BJ (cell line): ENCODE measurements at regions not wholly inside any gene's neighbourhood (a gene's known extent, or its start where the extent isn't known, plus 50 kb on each side); places are given as distances from the start of the nearest gene placed in this dataset.

ENCODE experiments used
- CTCF ChIA-PET: fragments of 350-600 bp; formaldehyde crosslinking; extraction: SDS; loops from one replicate; lab custom pipeline; 2021; ENCODE audit warnings: antibody characterized with exemption, inconsistent platforms; lab: Yijun Ruan, JAX
- POLR2A ChIA-PET: fragments of 300-600 bp; sonication (Branson Sonifier 250); formaldehyde crosslinking; extraction: SDS; loops from one replicate; lab custom pipeline; 2021; ENCODE audit warnings: antibody characterized with exemption; lab: Charles Lee
- DNase-seq: peaks from one replicate; pipeline ENCODE4 v3.0.0-alpha.2; 2011; ENCODE audit warnings: low read depth
- H3K27me3 ChIP-seq: 2 replicates; pipeline ENCODE4 v1.6.0; 2011; ENCODE audit warnings: low read length; ENCODE audit not compliant: control insufficient read depth, insufficient read depth
- H3K36me3 ChIP-seq: 2 replicates; pipeline ENCODE4 v1.5.1; 2011; ENCODE audit warnings: low read length; ENCODE audit not compliant: control insufficient read depth, insufficient read depth
- H3K4me3 ChIP-seq: 2 replicates; pipeline ENCODE4 v1.5.1; 2011; ENCODE audit warnings: low read depth, mild to moderate bottlenecking, control low read depth, low read length
- TF ChIP-seq, protein P1 (sequence below): IDR thresholded peaks from 2 replicates; pipeline ENCODE4 v1.5.1; 2011; ENCODE audit warnings: low read depth, mild to moderate bottlenecking, control low read depth, inconsistent platforms, low read length, moderate library complexity; ENCODE audit not compliant: insufficient read depth

GRCh38 chr7:49639808-49640207 lies 133.6 kb upstream of the VWC2 start:
- TF ChIP-seq, protein P1, sequence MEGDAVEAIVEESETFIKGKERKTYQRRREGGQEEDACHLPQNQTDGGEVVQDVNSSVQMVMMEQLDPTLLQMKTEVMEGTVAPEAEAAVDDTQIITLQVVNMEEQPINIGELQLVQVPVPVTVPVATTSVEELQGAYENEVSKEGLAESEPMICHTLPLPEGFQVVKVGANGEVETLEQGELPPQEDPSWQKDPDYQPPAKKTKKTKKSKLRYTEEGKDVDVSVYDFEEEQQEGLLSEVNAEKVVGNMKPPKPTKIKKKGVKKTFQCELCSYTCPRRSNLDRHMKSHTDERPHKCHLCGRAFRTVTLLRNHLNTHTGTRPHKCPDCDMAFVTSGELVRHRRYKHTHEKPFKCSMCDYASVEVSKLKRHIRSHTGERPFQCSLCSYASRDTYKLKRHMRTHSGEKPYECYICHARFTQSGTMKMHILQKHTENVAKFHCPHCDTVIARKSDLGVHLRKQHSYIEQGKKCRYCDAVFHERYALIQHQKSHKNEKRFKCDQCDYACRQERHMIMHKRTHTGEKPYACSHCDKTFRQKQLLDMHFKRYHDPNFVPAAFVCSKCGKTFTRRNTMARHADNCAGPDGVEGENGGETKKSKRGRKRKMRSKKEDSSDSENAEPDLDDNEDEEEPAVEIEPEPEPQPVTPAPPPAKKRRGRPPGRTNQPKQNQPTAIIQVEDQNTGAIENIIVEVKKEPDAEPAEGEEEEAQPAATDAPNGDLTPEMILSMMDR: no peak
- H3K27me3 ChIP-seq: no peaks in the 10 kb centered on the region
- ChIA-PET CTCF (no interaction called here), POLR2A (no interaction called here)
- H3K36me3 ChIP-seq: no peaks in the 10 kb centered on the region
- no peak overlapping the region for H3K4me3 ChIP-seq
- no peak for DNase-seq

- ChIA-PET POLR2A (no interaction called here), CTCF (no interaction called here)
- Histone ChIP-seq H3K27me3 (no peaks in the 10 kb centered on the region), H3K4me3 (no peak overlapping the region), H3K36me3 (no peaks in the 10 kb centered on the region)
- TF ChIP-seq, protein P1: no peak
- no peak for DNase-seq
These were observed 130.1 kb upstream of the VWC2 start for GRCh38 chr7:49643321-49643720.

DNA sequence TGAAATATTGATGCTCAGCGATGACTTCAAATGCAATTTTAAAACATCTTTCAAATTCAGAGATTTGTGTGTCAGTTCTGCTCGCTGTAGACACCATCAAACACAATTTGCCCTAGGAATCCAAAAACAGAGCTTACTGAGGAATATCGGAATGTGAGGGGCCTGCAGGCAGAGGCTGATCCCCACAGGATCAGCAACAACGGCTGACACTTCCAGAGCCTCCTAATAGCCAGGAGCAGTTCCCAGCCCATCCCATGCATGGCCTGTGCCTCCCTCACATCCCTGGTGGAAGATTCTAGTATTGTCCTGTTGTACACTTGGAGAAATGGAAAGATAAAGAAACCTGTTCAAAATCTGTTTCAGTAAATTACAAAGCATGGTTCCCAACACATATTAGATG lies 129.7 kb upstream of the VWC2 start:
- TF ChIP-seq, protein P1: no peak
- DNase-seq: no peak
- Histone ChIP-seq H3K27me3 (no peaks in the 10 kb centered on the region), H3K36me3 (no peaks in the 10 kb centered on the region), H3K4me3 (no peak overlapping the region)
- ChIA-PET POLR2A (no interaction called here), CTCF (no interaction called here)

DNA sequence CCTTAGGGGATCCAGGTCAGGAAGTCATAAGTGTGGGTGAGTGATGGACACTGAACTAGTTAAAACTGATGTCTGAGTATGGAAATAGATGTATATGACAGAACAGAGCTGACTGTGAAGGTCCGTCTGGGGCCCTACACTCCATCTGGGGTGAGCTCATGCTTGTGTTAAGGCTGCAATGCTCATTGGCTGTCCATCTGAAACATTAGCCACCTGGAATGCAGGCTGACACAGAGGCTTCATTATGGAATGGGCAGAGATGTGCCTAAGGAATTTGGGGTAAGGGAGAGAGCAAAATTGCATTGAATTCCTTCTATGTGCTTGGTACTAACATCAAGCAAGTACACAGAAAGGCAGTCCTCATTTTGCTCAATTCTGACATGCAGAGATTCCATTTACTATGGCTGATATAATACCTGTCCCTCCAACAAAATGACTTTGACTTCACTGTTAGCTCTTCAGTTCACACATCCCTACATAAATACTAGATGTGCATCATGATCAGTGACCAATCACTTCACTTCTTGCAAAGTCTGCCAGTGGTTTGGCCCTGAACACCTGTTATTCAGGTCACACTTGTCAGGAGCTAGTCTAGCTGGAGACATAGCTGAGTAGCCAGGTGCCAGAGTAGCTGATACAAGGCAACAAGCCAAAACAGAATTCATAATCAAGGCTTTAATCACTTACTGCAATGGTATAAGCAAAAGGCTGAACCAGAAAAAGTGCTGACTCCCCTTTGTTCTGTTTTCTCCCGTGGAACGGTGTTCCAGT lies 128.9 kb upstream of the VWC2 start:
- Histone ChIP-seq H3K27me3 (no peaks in the 10 kb centered on the region), H3K36me3 (no peaks in the 10 kb centered on the region), H3K4me3 (no peak overlapping the region)
- CTCF ChIA-PET: no interaction called here
- TF ChIP-seq, protein P1: no peak
- POLR2A ChIA-PET: no interaction called here
- DNase-seq: no peak

DNA sequence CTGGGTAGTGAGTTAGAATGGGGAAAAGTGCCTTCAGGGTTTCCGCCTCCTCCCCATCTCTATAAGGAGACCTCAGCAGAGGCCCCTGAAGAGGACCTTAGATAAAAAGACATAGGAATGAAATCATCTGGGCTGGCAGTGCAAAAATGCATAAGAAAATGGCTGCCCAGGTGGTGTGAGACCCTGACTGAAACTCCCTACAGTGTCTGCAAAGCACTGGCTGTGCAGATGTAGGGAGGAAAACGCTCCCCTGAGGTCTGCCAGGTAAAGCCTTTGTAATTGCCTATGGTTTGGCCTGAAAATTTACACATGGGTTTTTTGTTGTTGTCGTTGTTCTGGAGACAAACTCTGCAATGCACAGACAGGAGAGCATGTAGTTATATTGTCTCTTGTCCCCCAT lies 128.1 kb upstream of the VWC2 start:
- no peak for DNase-seq
- H3K27me3 ChIP-seq: no peaks in the 10 kb centered on the region
- no peak overlapping the region for H3K4me3 ChIP-seq
- CTCF ChIA-PET: no interaction called here
- POLR2A ChIA-PET: no interaction called here
- H3K36me3 ChIP-seq: no peaks in the 10 kb centered on the region
- TF ChIP-seq, protein P1: no peak
